ENCODE measurements at regions not wholly inside any gene's neighbourhood (a gene's known extent, or its start where the extent isn't known, plus 50 kb on each side); places are given as distances from the start of the nearest gene placed in this dataset.

DNA sequence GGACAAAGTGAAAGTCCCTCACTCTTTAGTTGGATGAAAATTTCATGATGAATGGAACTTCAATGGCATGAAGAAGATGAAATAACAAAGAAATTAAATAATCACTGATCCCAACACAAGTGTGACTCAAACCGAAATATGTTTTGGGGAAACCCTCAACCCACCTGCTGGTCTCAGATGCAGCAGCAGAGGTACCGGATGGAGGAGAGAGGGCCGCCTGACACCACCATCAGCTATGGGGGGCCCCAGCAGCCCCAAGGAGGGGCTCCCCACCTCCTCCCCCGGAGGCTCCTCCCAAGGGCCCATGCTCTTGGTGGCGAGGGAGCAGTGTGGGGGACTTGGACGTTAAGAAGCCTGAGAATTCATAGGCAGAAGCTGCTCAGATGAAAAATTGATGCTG lies 137.2 kb upstream of the ADARB2 start:
- DNase-seq (ENCODE audit: low spot score) = no peak

- DNase-seq (ENCODE audit: low spot score) = no peak
Measured at GRCh38 chr10:1873661-1874315, 136.5 kb upstream of the ADARB2 start.

- no peak for DNase-seq (ENCODE audit: low spot score)
Measured at GRCh38 chr10:1872151-1872726, 134.9 kb upstream of the ADARB2 start.

GRCh38 chr10:1870491-1870890 lies 133.2 kb upstream of the ADARB2 start:
- no peak for DNase-seq (ENCODE audit: low spot score)

DNA sequence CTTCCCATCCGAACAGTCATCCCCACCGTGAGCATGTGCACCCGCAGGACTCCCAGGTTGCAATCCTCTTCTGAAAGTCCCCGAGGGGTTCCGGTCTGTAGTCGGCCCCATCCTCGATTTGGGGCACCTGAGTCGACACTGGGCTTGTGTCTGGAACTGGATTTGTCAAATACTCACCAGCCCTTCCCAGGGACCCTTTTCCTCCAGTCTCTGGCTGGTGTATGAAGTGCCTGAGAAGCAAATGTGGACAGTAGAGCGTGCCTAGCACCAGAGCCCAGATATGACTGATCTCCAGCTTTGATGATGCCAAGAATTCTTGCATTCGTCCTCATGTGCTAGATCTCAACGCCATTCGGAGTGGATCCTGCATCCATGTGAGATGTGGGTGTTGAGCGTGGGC lies 132.5 kb upstream of the ADARB2 start:
- no peak for DNase-seq (ENCODE audit: low spot score)

DNA sequence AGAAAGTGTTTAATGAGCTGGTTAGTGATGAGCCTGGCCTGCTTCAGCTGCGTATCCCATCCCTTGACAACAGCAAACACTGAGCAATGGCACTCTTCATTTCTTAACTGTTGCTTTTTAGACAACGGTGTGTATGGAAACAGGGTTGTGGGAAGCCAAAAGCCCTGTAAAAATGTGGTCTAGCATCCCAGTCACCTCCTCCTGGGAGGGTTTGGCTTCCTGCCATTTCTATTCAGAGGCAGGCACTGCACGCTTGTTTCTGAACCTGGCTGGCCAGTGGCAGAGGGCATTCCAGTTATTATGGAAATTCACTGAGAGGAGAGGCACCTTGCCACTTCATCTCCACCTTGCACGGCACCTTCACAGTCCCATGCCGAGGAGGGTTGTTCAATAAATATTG lies 123.0 kb upstream of the ADARB2 start:
- DNase-seq (ENCODE audit: low spot score) = no peak

DNA sequence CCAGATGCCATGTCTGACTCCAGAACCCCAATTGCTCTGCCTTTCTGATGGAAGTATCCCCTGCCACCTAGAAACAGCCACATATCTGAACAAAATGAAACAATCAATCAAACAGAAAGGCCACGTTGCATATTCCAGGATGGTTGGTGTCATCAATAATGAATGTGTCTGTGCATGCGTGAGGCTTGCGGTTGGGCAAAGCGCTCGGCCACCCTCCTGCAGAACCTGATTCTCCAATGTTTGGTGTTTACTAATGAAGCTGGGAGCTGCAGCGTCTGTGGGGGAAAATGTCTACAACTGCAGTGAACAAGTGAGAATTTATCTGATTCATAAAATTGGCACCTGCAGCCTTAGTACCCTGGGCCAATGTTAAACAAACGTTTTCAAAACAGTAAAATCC lies 121.2 kb upstream of the ADARB2 start:
- DNase-seq (ENCODE audit: low spot score) = no peak

DNA sequence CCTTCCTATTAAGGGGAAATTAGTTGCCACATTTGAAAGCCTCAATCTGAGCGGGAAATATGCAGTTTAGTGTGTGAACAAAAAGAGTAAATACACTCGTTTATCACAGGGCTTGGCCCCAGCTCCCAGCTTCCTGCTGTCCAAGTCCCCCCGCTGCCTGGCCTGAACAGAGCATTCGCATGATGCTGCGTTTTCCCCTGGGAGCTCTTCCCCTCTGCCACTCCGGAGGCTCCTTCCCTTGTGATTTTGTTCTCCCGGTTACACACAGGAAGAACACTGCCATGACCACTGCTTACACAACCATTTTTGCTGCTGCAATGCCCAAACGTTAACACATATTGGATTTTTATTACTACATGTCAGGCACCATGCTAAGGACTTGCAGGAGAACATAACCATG lies 120.7 kb upstream of the ADARB2 start:
- DNase-seq (ENCODE audit: low spot score) = no peak

- DNase-seq (ENCODE audit: low spot score) = no peak
Measured at GRCh38 chr10:1855911-1856310, 118.6 kb upstream of the ADARB2 start.

DNA sequence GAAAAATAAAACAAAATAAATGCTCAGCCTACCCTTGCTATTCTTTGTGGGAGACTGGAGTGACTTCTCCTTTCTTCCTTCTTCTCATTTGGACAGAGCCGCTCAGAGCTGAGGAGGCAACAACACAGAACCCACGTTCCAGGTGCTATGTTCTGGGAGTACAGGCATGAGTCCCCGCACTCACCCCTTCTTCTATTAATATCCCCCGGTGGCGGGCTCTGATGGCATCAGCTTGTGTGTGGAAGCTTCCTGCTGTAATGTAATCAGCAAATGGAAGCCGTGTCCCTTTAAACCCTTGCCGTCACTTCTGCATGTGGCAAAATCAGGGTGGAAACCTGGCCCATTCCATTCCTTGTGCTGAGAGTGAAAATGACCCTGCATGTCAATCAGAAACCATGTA lies 116.9 kb upstream of the ADARB2 start:
- no peak for DNase-seq (ENCODE audit: low spot score)

GRCh38 chr10:1853801-1854200 lies 116.5 kb upstream of the ADARB2 start:
- DNase-seq (ENCODE audit: low spot score) = no peak

GRCh38 chr10:1852841-1853240 lies 115.5 kb upstream of the ADARB2 start:
- no peak for DNase-seq (ENCODE audit: low spot score)

- no peak for DNase-seq (ENCODE audit: low spot score)
Measured at GRCh38 chr10:1851762-1852161, 114.4 kb upstream of the ADARB2 start.

DNA sequence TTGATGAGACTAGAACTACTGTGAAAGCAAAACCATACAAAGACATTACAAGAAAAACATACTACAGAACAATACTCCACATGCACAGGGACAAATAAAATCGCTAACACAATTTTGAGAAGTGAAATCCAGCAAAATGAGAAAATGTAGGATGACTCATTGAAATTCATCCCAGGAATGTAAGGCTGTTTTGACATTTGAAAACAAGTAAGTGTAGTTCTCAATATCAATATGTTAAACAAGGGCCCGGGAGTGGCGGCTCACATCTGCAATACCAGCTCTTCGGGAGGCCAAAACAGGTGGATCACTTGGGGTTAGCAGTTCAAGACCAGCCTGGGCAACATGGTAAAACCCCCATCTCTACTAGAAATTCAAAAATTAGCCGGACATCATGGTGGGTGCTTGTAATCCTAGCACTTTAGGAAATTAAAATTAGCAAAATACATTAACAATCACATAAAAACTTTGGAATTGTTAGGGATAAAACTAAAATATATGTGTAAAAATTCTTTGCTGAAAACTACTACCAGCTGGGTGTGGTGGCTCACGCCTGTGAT lies 113.7 kb upstream of the ADARB2 start:
- no peak for DNase-seq (ENCODE audit: low spot score)

- no peak for DNase-seq (ENCODE audit: low spot score)
Measured at GRCh38 chr10:1847361-1847760, 110.0 kb upstream of the ADARB2 start.

DNA sequence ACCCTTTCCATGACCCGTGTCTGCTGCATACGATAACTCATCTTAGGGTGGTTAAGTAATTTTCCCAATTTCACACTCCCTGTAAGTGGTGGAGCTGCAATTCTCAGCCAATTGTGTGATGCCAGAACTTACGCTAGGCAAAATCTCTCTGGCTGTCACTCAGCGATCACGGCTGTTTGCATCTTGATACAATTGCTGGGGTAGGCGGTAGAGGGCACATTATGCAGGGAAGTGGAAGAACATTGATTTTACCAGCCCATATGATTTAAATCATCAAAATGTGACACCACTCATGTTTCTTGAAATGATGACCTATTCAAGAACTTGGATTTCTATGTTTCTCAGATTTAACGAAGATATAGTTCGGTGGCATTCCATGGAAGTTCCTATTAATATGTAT lies 108.7 kb upstream of the ADARB2 start:
- no peak for DNase-seq (ENCODE audit: low spot score)

DNA sequence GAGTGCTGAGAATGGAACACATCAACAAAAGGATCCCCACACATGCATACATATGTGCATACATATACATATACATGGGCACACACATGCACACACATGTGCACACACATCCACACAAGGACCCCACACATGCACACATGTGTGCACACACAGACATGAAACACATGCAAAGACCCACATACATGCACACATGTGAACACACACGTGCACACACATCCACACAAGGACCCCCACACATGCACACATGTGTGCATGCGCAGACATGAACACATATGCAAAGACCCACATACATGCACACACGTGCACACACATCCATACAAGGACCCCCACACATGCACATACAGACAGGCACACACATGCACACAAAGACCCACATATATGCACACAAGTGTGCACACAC lies 104.4 kb upstream of the ADARB2 start:
- DNase-seq (ENCODE audit: low spot score) = no peak

- DNase-seq (ENCODE audit: low spot score) = no peak
Measured at GRCh38 chr10:1829712-1830111, 92.4 kb upstream of the ADARB2 start.

GRCh38 chr10:1824928-1825327 lies 87.6 kb upstream of the ADARB2 start:
- DNase-seq (ENCODE audit: low spot score) = no peak

- DNase-seq (ENCODE audit: low spot score) = no peak
Measured at GRCh38 chr10:1814556-1814955, 77.2 kb upstream of the ADARB2 start.

DNA sequence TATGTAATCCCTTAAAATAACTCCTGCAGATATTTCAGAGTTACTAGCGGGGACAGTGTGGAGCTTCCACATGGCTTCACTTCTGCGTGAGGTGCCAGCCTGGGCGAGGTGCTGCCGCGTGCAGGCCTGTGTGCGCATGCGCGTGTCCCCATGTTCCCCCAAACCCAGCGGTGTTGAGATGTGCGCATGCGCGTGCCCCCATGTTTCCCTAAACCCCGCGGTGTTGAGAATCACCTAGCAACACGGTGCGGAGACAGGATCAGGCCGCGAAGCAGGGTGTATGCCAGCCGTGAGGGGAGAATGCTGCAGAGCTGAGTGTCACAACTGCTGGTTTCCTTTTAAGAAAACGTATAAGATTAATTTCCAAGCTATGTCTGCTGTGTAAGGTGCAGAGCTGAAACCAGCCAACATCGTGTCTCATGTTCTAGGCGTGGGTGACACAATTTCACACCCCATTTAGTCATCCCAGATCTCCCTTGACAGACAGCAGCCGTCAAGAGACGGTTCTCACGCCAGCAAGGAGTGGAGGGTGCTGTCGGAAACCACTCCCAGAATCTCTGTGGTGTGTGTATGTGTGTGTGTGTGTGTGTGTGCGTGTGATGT lies 71.9 kb upstream of the ADARB2 start:
- no peak for DNase-seq (ENCODE audit: low spot score)

DNA sequence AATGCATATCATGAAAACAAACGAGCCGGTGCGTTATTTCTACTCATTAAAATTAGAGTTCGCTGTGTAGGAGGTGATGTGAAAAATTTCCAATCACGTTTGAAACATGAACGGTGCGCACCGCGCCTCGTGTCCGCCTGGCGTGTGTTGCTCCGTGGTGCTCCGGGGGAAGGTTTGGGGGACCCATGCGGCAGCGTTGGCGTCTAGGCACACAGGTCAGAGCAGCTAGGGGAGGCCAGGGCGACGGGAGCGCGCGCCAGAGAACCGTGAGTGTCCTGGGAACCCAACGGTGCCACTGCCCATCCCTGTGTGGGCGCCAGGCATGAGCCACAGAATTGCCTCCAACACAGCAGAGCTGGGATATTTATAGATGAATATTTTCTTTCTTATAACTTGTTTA lies 70.6 kb upstream of the ADARB2 start:
- no peak for DNase-seq (ENCODE audit: low spot score)

DNA sequence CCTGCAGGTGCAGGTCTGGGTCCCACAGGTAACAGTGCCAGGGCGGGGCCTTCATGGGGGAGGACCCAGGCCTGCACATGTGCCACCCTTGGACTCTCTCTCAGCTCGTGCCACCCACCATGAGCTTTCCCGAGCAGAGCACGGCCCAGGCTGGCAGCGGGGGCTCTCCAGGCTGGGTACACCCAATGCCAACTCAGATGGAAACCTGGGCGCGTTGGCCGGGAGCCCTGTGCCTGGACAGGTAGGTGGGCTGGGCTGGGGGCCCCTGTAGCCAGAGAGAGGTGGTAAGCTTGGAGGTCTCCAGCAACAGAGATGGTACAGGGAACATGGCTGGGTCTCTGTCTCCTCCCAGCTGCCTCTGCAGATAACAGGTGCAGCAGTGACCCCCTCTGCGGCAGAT lies 69.9 kb upstream of the ADARB2 start:
- DNase-seq (ENCODE audit: low spot score) = no peak

DNA sequence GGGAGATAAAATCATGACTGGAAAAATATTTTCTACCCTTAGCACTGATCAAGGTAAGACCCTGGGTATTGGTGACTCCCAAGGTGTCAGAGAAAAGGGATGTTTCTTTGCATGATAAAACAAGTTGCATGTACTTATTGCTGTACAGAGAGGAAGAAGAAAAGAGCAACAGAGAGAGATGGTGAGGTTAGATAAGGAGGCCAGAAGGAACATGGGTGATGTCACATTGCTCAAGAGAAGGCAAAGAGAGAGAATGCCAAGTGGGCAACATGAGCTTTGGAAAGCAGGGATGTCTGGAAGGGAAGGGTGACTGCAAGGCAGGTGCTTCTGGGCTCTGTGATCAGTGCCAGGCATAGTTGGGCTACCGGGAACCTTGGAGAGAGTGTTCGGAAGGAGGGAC lies 65.1 kb upstream of the ADARB2 start:
- DNase-seq (ENCODE audit: low spot score) = no peak
